HG03439 (cell line): ENCODE measurements at regions not wholly inside any gene's neighbourhood (a gene's known extent, or its start where the extent isn't known, plus 50 kb on each side); places are given as distances from the start of the nearest gene placed in this dataset.

Experiments
- ATAC-seq: cut with Tn5 transposase; IDR thresholded peaks from one replicate; pipeline ENCODE4 v1.9.1; 2021; ENCODE audit warnings: mild to moderate bottlenecking, moderate library complexity; ENCODE audit not compliant: unreplicated experiment

DNA sequence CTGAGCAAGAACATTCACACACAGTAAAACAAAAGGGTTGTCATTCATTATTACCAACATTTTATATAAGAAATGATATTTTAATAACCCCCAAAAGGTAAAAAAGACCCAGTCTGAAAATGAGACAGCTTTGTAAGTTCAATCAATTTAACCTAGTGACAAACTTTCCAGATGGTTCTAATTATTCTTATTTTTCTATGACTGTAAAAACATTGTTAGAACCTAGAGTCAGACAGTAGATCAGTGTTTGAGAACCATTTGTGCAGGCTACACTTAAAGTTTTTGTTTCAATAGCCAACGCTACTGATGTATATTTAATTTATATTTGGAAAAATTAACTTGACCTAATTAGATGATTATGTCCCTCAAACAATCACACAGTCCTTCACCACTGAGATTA, 708.4 kb upstream of the CBLB start:
- ATAC-seq = no peak

DNA sequence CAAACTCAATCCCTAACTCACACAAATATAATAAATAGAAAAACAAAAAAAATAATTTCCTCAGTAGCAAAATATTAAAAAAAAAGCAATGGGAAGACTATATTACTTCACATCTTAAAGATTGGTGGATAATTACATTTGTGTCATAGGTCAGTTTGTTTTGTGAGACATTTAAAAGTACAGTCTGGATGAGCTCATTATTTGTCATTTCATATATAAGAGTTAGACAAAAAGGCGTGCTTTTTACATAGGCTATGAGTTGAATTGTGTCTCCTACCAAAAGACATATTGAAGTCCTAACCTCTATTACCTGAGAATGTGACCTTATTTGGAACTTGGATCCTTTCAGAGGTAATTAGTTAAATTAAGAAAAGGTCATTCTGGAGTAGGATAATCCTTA, 710.1 kb upstream of the CBLB start:
- no peak for ATAC-seq

DNA sequence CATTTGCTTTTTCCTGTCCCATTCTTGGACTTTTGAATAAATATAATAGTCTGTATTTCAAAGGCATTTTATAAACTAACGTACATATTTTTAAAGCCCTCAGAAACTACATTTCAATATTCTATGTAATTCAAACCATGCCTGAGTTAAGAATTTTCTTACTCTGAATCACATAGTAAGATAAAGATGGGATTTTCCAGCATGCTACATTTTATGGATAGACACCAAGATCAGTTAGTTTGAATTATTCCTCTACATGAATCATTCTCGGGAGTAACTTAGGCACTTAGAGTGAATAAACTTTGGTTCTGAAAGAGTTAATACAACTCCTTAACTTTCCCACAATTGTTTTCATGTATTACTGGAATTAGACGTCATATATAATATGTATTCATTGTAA, 713.3 kb upstream of the CBLB start:
- ATAC-seq = no peak

DNA sequence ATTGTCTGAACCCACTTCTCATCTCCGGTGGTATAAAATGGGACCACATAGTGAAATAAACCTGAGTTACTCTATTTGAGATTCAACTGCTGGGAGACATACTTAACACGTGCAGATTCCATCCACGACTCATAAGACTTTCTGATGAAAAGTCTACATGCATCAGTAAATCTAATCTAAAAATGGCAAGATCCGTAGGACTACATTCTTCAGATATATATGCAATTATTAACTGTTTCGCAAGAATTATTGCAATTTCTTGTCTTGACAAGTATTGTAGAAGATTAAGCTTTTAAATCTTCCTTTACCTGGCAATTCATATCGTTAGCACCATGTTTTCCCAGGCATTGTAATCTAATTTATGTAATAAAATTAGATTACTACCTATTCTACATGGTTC, 718.7 kb upstream of the CBLB start:
- ATAC-seq = no peak

DNA sequence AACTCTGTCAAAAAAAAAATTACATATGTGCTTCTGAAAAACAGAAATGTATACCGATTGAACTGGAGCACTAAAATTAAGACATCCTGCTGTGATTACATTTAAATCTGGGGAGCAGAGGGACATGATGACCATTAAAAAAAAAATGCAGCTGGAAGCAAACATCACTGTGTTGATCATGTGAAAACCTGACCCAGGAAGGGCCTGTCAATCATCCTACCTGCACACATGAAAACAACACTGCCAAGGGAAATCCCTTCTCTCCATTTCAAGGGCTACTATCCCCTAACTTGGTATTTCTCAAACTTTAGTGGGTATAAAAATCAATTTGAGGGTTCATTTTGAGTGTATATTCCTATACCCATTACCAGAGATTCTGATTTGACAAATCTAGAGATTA, 719.9 kb upstream of the CBLB start:
- no peak for ATAC-seq

DNA sequence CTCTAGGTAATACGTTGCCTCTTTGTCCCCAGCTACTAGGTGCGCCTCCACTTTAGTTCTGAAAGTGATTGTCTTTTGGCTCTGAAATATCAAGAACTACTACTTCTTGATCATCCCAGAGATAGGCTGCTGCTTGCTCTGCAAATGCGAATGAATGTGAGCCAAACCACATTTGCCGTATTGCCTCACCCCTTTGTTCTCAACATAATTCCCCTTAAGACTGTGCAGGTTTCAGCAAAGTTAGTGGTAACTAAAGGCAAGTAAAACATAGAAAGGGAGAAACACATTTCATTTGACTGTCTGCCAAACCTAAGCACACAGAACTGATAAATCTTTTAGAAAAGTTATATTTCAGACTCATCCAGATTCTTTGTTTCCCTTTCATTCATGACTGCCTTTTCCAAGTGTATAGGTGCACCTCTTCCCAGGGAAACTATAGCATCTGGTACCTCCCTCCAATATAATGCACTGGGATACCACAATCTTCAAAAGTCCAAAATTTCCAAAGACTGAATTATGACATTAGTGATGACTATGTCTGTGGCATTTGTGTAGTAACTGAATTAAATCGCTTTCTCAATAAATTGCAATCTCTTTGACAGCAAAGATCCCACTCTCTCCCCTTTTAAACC, 720.6 kb upstream of the CBLB start:
- ATAC-seq = no peak

DNA sequence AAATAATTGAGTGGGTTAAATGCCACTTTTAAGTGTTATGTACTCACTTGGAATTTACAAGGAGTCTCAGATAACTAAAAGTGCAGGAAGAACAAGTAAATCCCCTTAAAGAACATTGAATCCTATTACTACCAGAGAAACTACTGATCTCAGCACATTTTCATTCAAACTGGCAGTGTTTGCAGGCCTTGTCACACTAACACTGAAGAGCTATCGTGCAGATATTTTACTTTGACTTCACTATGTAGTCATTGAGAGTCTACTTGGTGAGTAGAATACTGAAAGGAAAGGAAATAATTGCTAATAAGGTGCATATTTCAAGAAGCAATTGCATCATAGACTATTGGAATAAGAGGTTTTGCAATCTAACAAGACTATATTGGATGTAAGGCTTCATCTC, 721.4 kb upstream of the CBLB start:
- no peak for ATAC-seq

DNA sequence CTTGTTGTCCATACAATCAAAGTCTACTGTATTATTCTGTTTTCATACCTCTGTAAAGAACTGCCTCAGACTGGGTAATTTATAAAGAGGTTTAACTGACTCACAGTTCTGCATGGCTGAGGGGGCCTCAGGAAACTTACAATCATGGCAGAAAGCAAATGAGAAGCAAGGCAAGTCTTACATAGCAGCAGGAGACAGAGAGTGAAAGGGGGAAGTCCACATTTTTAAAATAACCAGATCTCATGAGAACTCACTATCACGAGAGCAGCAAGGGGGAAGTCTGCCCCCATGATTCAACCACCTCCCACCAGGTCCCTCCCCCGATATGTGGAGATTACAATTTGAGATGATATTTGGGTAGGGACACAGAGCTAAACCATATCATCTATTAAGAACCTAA, 724.6 kb upstream of the CBLB start:
- ATAC-seq = no peak

DNA sequence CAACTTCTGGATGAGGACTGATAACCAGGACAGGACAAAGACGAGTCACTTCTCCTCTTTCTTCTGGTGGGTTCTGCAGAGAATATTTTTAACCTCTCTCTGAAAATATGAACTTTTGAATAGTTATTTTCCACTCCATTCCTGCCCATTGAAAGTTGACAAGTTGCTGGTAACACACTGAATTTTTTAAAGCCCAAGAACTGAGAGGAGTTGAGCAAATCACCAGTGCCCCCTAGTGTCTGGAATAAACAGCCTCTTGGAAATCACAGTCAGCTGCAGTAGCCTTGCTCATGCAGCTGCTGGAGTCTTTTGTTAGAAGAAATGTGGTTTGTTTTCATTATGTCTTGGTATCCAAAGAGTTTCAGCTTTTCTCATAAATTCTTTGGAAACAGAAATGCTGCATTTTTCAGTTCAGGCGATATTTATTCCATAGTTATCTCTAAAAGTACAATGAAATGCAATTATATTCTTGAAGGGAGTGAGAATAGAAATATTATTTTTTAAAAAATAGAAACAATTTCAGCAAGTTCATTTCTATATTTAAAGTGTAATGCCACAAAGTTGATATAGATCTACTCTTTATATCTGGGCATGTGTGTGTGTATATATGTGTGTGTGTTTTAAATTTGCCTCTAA, 741.0 kb upstream of the CBLB start:
- peak; percentile 93 for ATAC-seq

DNA sequence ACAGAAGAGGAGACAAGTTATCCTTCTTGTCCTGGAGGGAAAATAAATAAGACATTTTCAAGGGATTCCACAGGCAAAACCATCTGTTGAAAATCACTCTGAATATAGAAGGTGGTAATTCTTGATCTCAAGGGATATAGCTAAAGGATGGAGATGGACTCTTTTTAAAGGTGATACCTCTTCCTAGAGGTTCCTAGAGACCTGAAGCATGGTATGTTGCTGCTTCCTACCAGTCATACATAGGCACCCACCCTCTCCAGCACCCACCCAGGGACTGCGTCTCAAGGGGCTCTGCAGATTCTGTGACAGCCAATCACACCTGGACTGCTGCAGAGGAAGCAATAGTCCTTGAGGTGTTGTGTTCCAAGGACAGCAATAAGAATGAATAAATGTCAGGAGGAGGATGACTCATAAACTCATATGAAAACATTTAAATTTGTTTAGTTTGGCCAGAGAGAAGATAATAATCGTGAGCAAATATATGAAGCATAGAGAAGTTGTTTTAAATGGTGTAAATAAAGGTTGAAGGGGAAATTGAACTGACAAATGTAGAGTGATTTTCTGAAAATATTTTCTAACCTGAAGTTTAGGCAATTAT, 741.6 kb upstream of the CBLB start:
- no peak for ATAC-seq

DNA sequence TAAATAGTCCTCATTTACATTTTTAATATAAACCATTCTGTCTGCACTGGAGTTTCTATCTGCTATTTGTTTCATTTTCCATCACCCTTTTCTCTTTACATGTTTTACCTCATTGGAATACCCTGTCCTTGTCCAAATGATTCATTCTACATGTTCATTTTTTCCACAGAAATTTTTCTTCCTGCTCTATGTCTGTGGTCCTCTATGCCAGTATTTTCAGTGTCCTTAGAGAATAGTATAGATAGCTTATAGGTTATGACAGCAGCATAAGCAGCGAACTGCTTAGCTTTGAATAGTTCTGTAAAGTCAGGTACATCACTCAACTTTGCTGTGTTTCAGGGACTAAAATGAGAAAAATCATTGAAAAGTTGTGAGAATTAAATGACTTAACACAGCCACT, 742.3 kb upstream of the CBLB start:
- no peak for ATAC-seq

DNA sequence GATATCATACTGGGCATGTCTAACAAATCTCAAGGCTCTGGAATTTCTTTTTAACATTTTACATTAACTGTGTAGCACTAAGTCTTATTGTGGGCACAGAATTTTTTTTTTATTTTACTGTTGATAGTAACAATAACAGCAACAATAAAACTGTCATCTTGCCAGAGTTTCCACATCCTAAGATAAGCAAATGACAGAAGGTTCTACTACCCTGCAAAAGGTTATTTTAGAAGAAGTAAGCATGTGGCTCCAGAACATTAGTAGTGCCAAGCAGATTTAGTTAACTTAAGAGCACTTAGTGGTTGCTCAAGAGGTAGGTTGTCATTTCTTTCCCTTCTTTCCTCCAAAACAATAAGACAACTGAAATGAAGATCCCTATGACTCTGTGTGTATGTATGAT, 743.0 kb upstream of the CBLB start:
- ATAC-seq = no peak

DNA sequence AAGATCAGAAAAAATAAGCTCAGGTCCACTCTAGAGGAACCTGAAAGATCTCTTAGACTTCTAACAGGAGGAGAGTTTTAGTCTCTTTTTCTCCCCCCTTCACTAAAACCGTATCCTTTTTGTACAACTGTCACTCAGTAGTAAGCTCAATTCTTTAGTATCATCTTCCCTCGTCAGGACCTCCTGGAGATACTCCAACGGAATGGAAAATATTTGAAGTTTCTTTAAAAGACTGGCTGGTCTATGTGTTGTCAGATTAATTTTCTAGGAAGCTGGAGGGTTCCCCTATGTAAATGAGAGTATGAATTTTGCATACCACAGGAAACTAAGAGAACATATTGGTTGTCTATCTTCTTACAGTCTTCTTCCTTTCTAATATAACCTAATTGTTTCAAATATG, 747.7 kb upstream of the CBLB start:
- ATAC-seq = no peak

DNA sequence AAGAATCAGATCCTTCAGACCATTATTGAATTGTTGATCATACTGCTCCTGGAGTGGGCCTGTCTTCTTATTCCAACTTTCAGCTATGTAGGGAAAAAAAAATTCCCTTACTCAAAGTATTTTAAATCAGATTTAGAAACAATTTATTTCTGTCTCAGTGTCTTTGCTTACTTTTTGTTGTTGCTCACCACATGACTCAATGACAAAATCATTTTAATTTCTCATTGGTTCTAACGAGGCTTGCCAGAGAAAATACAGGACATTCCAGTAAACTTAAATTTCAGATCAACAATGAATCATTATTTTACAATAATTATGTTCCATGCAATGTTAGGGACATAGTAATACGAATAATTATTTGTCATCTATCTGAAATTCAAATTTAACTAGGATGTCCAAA, 748.5 kb upstream of the CBLB start:
- no peak for ATAC-seq

DNA sequence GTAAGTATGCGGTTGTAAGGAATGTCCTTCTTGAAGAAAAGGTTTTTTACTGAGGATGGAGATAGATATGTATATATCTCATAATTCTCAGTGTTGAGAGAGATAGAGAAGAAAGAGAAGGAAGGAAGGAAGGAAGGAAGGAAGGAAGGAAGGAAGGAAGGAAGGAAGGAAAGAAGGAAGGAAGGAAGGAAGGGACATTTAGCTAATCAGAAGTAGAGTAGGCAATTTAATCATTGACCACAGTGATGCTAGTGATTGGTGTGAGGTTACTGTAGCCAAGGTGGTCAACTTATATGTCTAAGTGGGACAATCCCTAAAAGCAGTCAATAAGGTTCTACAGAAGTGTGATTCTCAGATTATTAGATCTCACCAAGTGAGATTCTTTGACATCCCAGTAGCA, 751.8 kb upstream of the CBLB start:
- ATAC-seq = no peak

DNA sequence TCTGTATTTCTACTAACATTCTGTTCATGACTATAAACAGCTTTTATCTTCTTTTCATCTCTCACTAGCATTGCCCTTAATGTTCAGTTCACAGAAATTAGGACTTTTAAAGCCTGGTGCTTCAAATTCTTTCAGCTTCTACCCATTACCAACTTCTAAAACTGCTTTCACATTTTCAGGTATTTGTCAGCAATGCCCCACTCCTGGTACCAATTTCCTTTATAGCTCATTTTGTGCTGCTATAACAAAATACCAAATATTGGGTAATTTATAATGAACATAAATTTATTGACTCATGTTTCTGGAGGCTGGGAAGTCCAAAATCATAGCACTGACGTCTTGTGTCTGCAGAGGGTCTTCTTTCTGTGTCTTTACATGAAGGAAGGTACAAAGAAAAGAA, 753.1 kb upstream of the CCDC54 start:
- no peak for ATAC-seq

DNA sequence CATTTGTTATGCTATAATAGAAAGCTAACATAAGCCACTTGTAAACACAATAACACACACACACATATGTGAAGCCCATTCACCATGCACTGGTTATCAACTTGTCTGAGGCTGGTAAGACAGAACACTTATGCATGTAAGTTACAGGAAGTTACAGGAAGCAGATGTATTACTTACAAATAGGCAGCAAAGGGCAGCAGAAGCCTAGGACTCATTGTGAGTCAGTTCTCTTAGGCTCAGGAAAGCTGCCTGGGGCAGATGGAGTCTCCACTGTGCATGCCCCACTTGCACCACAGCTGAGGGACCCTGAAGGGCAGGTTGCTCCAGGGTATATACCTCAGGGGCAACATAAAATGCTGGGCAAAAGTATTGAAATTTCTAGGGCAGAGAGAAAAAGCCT, 748.8 kb upstream of the CCDC54 start:
- no peak for ATAC-seq

DNA sequence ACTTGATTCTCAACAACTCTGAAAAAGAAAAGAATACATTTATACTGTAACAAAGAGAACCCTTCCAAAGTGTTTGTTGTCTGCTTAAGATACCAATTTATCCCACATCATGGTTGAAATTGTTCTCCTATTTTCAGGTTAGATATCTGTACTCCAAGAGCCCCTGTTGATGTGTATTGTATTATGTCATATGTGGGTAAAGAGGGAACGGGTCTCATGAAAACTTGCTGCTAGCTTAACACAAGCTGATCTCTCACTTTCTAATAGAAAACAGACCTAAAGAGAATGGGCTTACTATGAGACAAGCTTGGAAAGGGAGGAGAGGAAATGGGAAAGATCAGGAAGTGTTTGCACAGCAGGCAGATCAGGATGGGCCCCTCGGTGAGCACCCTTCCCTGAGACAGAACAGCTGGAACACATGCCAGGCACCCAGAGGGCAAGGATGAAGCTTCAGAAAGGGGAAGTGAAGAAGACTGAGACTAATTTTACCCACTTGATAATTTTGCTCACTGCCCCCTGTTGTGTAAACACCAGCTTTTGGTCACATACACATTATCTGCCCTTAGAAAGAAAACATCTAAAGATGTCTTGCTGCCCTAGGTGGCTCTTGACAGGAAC, 747.9 kb upstream of the CCDC54 start:
- ATAC-seq = peak; percentile 89

DNA sequence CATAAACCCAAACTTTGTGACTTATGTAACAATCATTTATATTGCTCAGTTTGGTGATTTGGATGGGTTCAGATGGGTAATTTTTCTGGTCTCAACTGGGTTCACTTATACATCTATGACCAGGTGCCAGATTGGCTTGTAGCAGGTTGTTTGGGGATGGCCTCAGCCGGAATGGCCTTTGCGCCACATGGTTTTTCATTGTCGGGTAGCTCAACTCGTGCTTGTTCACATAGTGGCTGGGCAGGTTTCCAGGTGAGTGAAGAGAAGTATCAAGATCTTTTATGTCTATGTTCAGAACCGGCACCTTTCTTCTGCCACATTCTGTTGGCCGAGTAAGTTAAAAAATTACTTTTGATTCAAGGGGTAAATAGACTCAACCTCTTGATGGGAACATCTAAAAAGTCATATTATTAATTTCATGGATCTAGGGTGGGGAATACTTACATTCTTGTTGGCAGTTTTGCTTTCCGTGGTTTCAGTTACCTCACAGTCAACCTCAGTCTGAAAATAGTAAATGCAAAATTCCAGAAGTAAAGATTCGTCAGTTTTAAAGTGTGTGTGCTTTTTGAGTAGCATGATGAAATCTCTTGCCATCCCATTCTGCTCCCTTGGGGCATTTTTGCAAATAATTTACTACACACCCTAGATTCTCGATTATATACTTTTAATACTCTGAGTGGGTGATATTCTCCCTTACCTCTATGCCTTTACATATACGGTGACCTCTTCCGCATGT, 745.7 kb upstream of the CCDC54 start:
- ATAC-seq = no peak

DNA sequence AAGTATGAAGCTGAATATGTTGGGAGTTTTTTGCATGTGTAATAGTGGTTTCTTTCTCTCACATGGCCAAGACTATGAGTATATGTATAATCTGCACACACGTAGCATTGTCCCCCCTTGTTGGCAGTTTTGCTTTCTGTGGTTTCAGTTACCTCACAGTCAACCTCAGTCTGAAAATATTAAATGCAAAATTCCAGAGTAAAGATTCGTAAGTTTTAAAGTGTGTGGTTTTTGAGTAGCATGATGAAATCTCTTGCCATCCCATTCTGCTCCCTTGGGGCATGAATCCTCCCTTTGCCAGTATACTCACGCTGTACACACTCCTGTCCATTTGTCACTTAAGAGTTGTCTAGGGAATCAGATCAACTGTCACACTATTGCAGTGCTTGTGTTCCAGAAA, 742.0 kb upstream of the CCDC54 start:
- no peak for ATAC-seq

DNA sequence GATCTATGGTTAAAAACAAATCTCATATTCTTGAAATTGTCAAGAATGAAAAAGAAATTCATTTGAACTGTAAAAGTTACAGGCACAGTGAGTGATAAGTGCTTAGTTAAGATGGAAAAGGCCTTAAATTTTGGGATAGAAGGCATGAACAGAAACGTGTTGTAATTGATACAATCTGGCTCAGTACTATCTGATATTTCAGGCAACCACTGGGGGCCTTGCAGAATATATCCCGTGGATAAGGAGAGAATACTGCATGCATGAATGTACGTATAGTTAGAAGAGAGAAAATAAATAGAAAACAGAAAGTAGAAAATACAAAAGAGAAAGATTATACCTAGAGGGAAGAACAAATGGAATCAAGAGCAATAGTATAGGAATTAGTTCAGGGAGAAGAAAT, 741.4 kb upstream of the CCDC54 start:
- no peak for ATAC-seq

DNA sequence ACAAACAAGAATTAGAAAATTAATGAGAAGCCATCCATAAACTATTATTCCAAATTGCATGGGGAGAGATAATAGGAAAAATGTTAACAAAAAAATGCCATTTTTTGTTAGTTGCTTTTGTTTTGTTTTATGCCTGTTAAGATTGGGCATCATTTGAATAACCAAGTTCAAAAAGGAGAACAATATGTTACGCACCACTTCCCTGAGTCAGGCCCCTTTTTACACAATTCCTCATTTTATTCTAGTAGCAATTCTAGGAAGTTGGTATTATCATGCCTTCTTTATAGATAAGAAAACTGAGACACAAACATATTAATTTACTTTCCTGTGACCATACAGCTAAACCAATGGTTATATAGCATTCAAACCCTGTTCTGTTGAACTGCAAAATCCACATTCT, 736.9 kb upstream of the CCDC54 start:
- no peak for ATAC-seq
